IMR-90 (cell line): ENCODE measurements at regions not wholly inside any gene's neighbourhood (a gene's known extent, or its start where the extent isn't known, plus 50 kb on each side); places are given as distances from the start of the nearest gene placed in this dataset.

ENCODE experiments used
- ATAC-seq: fragments of 200-7000 bp; cut with Tn5 transposase; 2 replicates; pipeline ENCODE4 v1.9.1; 2020; ENCODE audit warnings: low read depth, mild to moderate bottlenecking, moderate library complexity
- BruUV-seq: library from RNA; stranded (reverse); fragments of 400-500 nt; replicated peaks from 2 replicates; lab custom pipeline; 2021; lab: Mats Ljungman, UMichigan
- CTCF ChIA-PET: fragments of 300-600 bp; formaldehyde crosslinking; extraction: SDS; loops from one replicate; lab custom pipeline; 2021; ENCODE audit warnings: antibody characterized with exemption; lab: Yijun Ruan, JAX
- POLR2A ChIA-PET: fragments of 300-600 bp; sonication (Branson Sonifier 250); formaldehyde crosslinking; loops from one replicate; lab custom pipeline; 2022; ENCODE audit warnings: antibody characterized with exemption; ENCODE audit not compliant: unreplicated experiment; lab: Charles Lee
- DNase-seq: peaks from one replicate; pipeline ENCODE4 v3.0.0; 2013
- H2AFZ ChIP-seq: replicated peaks from 2 replicates; pipeline ENCODE3; 2013; ENCODE audit warnings: low read length, mild to moderate bottlenecking; ENCODE audit not compliant: poor library complexity
- H2AK5ac ChIP-seq: 2 replicates; pipeline ENCODE4 v1.6.1; 2013; ENCODE audit warnings: low read depth, low read length, inconsistent platforms
- H2AK9ac ChIP-seq: replicated peaks from 2 replicates; pipeline ENCODE3; 2013; ENCODE audit warnings: mild to moderate bottlenecking, low read depth, low read length, moderate library complexity; ENCODE audit not compliant: poor library complexity
- H2BK120ac ChIP-seq: 2 replicates; pipeline ENCODE4 v1.6.1; 2013; ENCODE audit warnings: low read depth, low read length, inconsistent platforms
- H2BK15ac ChIP-seq: 3 replicates; pipeline ENCODE4 v1.6.1; 2013; ENCODE audit warnings: low read depth, low read length, inconsistent platforms
- H2BK20ac ChIP-seq: 2 replicates; pipeline ENCODE4 v1.6.1; 2013; ENCODE audit warnings: low read depth, mild to moderate bottlenecking, inconsistent platforms, low read length, moderate library complexity
- H2BK5ac ChIP-seq: 2 replicates; pipeline ENCODE4 v1.6.1; 2013; ENCODE audit warnings: mild to moderate bottlenecking, low read depth, low read length, inconsistent platforms; ENCODE audit not compliant: poor library complexity, severe bottlenecking
- H3K14ac ChIP-seq: replicated peaks from 2 replicates; pipeline ENCODE4 v1.6.1; 2013; ENCODE audit warnings: low read depth, low read length, inconsistent platforms
- H3K18ac ChIP-seq: 2 replicates; pipeline ENCODE4 v1.6.1; 2013; ENCODE audit warnings: low read depth, low read length, control low read depth
- H3K23ac ChIP-seq: 2 replicates; pipeline ENCODE4 v1.6.1; 2013; ENCODE audit warnings: low read depth, low read length, inconsistent platforms
- H3K27ac ChIP-seq: 2 replicates; pipeline ENCODE4 v1.5.1; 2013; ENCODE audit warnings: mild to moderate bottlenecking, control low read depth, low read length; ENCODE audit not compliant: insufficient read depth
- H3K27me3 ChIP-seq: 2 replicates; pipeline ENCODE4 v1.6.1; 2013; ENCODE audit warnings: low read length; ENCODE audit not compliant: control insufficient read depth, insufficient read depth
- H3K36me3 ChIP-seq: 2 replicates; pipeline ENCODE4 v1.6.1; 2013; ENCODE audit warnings: low read length, mixed read lengths; ENCODE audit not compliant: control insufficient read depth, insufficient read depth
- H3K4ac ChIP-seq: 2 replicates; pipeline ENCODE4 v1.6.1; 2013; ENCODE audit warnings: low read depth, low read length, inconsistent platforms
- H3K4me1 ChIP-seq: 2 replicates; pipeline ENCODE4 v1.6.1; 2013; ENCODE audit warnings: low read length, mixed read lengths; ENCODE audit not compliant: control insufficient read depth, insufficient read depth
- H3K4me2 ChIP-seq: 2 replicates; pipeline ENCODE4 v1.6.1; 2013; ENCODE audit warnings: low read depth, mild to moderate bottlenecking, control low read depth, low read length, moderate library complexity
- H3K4me3 ChIP-seq: 2 replicates; pipeline ENCODE4 v1.5.1; 2013; ENCODE audit warnings: low read depth, mild to moderate bottlenecking, control low read depth, low read length, moderate library complexity; ENCODE audit not compliant: insufficient read depth
- H3K56ac ChIP-seq: 2 replicates; pipeline ENCODE4 v1.6.1; 2013; ENCODE audit warnings: low read length, inconsistent platforms; ENCODE audit not compliant: insufficient read depth; ENCODE audit errors: extremely low read depth
- H3K79me1 ChIP-seq, 2 experiments: 2 replicates each; pipeline ENCODE4 v1.6.1; 2013; ENCODE audit warnings: low read length in 2 of 2, inconsistent platforms in 1 of 2, low read depth in 1 of 2
- H3K9ac ChIP-seq: 2 replicates; pipeline ENCODE4 v1.6.1; 2013; ENCODE audit warnings: low read depth, low read length, control low read depth
- H3K9me1 ChIP-seq: 2 replicates; pipeline ENCODE4 v1.6.1; 2013; ENCODE audit warnings: low read length, inconsistent platforms; ENCODE audit not compliant: insufficient read depth
- H3K9me3 ChIP-seq: 2 replicates; pipeline ENCODE4 v1.6.1; 2013; ENCODE audit warnings: low read length; ENCODE audit not compliant: control insufficient read depth, insufficient read depth
- H4K20me1 ChIP-seq: 2 replicates; pipeline ENCODE4 v1.6.1; 2013; ENCODE audit warnings: low read length, inconsistent platforms; ENCODE audit not compliant: insufficient read depth
- H4K5ac ChIP-seq: 2 replicates; pipeline ENCODE4 v1.6.1; 2013; ENCODE audit warnings: mild to moderate bottlenecking, low read depth, low read length, control low read depth
- H4K8ac ChIP-seq, 2 experiments: 2 replicates each; pipeline ENCODE4 v1.6.1; 2013; ENCODE audit warnings: low read depth in 2 of 2, low read length in 2 of 2, control low read depth in 1 of 2, inconsistent platforms in 1 of 2
- H4K91ac ChIP-seq: 2 replicates; pipeline ENCODE4 v1.6.1; 2013; ENCODE audit warnings: low read depth, low read length, inconsistent platforms; ENCODE audit not compliant: insufficient read depth
- MXI1 ChIP-seq: IDR thresholded peaks from 2 replicates; pipeline ENCODE4 v1.6.1; 2012; ENCODE audit warnings: low read depth, mild to moderate bottlenecking, low read length, moderate library complexity, borderline replicate concordance
- RFX5 ChIP-seq: IDR thresholded peaks from 2 replicates; pipeline ENCODE4 v1.8.0; 2012; ENCODE audit warnings: low read depth, mild to moderate bottlenecking, low read length, moderate library complexity
- WGBS, 2 experiments: methylation state at CpG; one replicate each; pipeline versions ENCODE4 v1.1.5 to v1.1.7; 2013; ENCODE audit warnings: missing lambda C conversion rate in 2 of 2; ENCODE audit not compliant: insufficient read length in 1 of 2; ENCODE audit errors: extremely low coverage in 2 of 2; 5-methylcytosine and 5-hydroxymethylcytosine counted together
- dilution Hi-C: fragments of 300-500 bp; cut with HindIII; formaldehyde crosslinking; loops from one replicate; pipeline ENCODE4 v1.14.3; 2018; ENCODE audit warnings: low sequenced_read_pairs; ENCODE audit not compliant: unreplicated experiment
- in situ Hi-C: fragments of 300-500 bp; cut with MboI; formaldehyde crosslinking; loops from 3 replicates; pipeline ENCODE4 v1.14.3; 2019; ENCODE audit warnings: low sequenced_read_pairs, inconsistent platforms, mixed read lengths
- intact Hi-C: fragments of 100-400 bp; cut with micrococcal nuclease; formaldehyde crosslinking; loops from 2 replicates; pipeline ENCODE4 v1.10.0; 2022

- H3K9me3 ChIP-seq: no peaks in the 10 kb centered on the region
- POLR2A ChIA-PET: no interaction called here
- H3K9ac ChIP-seq: no peak overlapping the region
- peaks cover 15% of the 10 kb centered on the region for H3K27me3 ChIP-seq
- no peak overlapping the region for H3K27ac ChIP-seq
- TF ChIP-seq MXI1 (no peak), RFX5 (no peak)
- H3K36me3 ChIP-seq: no peaks in the 10 kb centered on the region
- H4K8ac ChIP-seq: no peak overlapping the region
- H4K20me1 ChIP-seq: no peaks in the 10 kb centered on the region
- no CpG with 5 or more reads among the region's 3 CpGs for WGBS, 2 experiments
- H2AK9ac ChIP-seq: no peak overlapping the region
- H4K5ac ChIP-seq: no peak overlapping the region
- H3K14ac ChIP-seq: no peak overlapping the region
- no peak overlapping the region for H2BK5ac ChIP-seq
- H3K4ac ChIP-seq: no peak overlapping the region
- no peak; the same call in 1 of the 2 replicates for ATAC-seq
- no peak overlapping the region for H3K56ac ChIP-seq
- H3K9me1 ChIP-seq: no peaks in the 10 kb centered on the region
- no peaks in the 10 kb centered on the region for H3K4me1 ChIP-seq
- H3K79me1 ChIP-seq: no peaks in the 10 kb centered on the region
- no peak overlapping the region for H2BK120ac ChIP-seq
- dilution Hi-C loops: no loop called here
- in situ Hi-C loops: no loop called here
- no peak overlapping the region for H3K4me2 ChIP-seq
- no peak overlapping the region for H2AFZ ChIP-seq
- no peak overlapping the region for H3K4me3 ChIP-seq
- intact Hi-C loops: no loop called here
- H4K91ac ChIP-seq: no peak overlapping the region
- no peak overlapping the region for H3K18ac ChIP-seq
- DNase-seq: peak; percentile 17
- no peak overlapping the region for H3K23ac ChIP-seq
- CTCF ChIA-PET: no interaction called here
- no peak overlapping the region for H2BK20ac ChIP-seq
- no peak overlapping the region for H2AK5ac ChIP-seq
- no TSS peak for BruUV-seq
- H2BK15ac ChIP-seq: no peak overlapping the region
These were observed 58.4 kb upstream of the XAGE1A start for GRCh38 chrX:52437212-52437611.
